GM18520 (cell line): ENCODE measurements at regions not wholly inside any gene's neighbourhood (a gene's known extent, or its start where the extent isn't known, plus 50 kb on each side); places are given as distances from the start of the nearest gene placed in this dataset.

Source experiments
- ATAC-seq: cut with Tn5 transposase; IDR thresholded peaks from one replicate; pipeline ENCODE4 v1.9.1; 2021; ENCODE audit not compliant: unreplicated experiment

- ATAC-seq, result no peak
Measured at GRCh38 chr4:136186650-136187049, 1345.6 kb downstream of the PCDH18 start.

DNA sequence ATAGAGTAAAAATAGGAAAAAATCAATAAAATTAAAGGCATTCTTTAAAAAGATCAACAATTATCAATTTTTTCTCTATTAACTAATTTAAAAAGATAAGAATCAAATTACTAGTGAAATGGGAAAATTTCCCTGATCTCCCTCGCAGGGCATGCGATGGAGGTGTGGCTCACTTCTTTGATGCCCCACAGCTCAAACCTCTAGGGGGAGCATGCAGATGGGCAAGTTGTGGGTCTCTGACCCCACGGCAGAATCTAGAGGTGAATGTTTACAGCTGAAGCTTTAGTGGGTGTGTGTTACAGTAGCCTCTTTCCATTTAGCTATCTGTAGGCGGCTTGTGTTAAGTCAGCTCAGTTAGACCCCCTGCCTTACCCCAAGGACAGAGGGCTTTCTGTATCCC is 1348.8 kb downstream of the PCDH18 start:
- ATAC-seq, result no peak

DNA sequence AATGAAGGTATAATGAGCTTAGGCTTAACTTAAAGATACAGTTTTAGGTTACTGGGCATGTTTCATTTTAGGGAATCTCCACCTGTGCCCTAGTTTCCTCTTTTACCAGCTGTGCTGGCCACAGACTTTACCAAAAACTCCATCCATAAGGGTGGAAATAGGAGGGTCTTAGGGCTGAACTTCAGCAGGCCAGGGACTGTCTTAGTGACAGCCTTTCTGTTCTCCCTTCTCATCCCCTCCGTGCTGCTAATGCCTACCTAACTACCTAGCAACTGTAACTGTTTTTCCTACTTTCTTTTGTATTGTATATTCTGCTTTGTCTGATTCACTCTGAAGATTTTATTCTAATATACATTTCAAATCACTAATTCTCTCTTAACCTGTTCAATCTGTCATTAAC is 1375.3 kb downstream of the PCDH18 start:
- ATAC-seq, result no peak

- ATAC-seq, result no peak
Measured at GRCh38 chr4:136150046-136150445, 1382.2 kb downstream of the PCDH18 start.

GRCh38 chr4:136136601-136137000 is 1395.7 kb downstream of the PCDH18 start:
- no peak for ATAC-seq

DNA sequence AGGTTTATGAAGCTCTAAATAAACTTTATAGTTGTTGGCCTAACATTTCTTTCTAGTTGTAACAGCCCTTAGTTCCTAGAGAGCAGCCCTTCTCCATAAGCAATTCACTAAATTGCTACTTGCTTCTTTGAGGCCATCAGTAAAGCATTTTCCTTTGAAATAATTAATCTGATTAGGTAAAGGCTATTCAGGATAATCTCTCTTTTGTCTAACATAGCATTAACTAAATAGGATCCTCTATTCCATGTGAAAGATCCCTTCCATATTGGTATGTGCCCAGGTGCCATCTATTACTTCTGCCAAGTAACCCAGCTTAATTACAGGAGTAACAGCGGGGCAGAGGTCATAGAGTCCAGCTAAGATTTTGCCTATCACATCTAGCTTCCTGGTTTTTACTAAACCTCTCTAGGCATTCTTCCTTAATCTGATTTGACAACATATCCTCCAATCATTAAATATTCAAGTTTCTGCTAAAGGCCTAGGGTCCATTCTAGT is 1408.0 kb downstream of the PCDH18 start:
- no peak for ATAC-seq

DNA sequence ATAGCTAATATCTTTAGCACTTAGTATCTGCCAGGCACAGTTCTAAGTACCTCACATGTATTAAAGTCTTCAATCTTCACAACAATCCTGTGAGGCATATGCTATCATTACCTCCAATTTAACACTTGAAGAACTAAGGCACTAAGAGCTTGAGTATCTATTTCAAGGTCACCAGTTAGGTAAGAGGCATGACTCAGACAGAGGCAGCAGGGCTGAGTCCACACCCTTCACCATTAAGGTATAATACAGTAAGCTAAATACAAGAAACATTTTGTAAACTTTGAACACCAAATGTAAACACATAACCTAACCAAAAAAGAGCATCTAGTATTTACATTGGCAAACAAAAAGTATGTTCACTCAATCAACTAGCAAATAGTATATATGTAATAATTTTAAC is 1410.9 kb downstream of the PCDH18 start:
- ATAC-seq, result no peak

GRCh38 chr4:136113921-136114320 is 1418.4 kb downstream of the PCDH18 start:
- ATAC-seq, result no peak

DNA sequence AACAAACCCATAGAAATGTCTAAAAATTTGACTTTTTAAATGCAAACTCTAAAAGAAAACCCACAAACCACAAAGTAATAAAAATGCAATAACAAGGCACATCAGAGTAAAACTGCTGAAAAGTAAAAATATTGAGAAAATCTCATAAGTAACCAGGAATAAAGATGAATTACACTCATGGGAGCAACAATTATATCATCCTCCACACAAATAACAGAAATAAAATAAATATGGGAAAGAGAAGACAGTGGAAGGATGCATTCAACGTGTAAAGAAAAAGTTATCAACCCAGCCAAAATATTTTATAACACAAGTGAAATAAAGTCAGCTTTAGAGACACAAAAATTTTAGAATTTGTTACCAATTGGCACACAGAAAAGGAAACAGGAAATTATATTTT is 1420.2 kb downstream of the PCDH18 start:
- no peak for ATAC-seq

GRCh38 chr4:136106753-136107152 is 1425.5 kb downstream of the PCDH18 start:
- ATAC-seq, result no peak

DNA sequence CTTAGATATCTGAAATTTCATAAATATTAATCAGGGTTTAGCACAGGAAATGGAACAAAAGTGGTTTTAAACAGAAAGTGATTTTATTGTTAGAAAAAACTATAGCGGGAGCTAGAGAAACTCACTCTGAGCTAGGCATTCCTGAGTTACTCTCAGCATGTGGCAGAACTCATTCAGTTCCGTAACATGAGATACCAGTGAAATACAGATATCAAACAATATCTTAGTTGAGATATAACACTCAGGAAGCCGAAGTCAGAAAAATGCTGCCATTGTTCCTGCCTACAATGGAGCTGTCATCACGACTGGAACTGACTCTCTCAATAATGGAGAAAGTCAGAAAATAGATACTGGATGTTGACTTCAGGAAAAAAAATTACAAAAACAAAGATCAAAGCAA is 1428.7 kb downstream of the PCDH18 start:
- no peak for ATAC-seq

GRCh38 chr4:136097676-136098075 is 1434.6 kb downstream of the PCDH18 start:
- ATAC-seq, result no peak

GRCh38 chr4:136088211-136088867 is 1444.0 kb downstream of the PCDH18 start:
- ATAC-seq, result no peak

- no peak for ATAC-seq
Measured at GRCh38 chr4:136078976-136079375, 1453.3 kb downstream of the PCDH18 start.

DNA sequence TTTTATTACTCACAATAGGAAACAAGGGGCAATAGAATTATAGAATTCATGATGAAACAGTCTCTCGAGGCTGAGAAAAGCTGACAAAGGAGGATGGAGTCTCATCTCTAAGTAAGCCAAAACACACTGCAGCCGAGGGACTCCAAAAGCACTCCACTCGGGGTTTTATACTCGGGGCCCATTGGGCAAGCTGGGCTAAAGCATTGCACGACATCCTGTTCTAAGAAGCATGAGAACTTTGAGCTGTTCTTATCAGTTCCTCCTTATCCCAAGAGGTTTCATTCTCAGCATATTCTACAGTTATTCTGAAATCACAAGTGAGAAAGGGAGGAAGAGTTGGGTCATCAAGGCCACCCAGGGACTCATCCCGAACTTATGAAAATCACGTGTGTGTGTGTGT is 1475.5 kb downstream of the PCDH18 start:
- ATAC-seq, result no peak

DNA sequence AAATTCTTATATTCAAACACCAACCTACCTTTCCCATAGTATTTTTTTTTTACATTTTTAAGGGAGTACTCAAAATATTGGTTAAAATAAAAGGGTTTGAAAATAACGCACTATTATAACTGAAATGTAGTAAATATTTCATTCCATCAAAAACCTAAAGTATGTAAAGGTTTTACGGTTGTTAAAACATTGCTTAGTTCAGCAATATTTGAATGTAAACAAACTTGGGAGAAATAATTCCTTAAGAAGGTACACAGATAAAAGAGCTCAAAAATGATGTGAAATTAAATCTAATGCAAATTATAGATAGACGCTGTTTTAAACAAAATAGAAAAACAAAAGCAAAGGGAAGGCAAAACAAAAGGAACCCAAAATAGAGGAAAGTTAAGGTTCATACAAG is 1476.9 kb downstream of the PCDH18 start:
- ATAC-seq, result no peak

DNA sequence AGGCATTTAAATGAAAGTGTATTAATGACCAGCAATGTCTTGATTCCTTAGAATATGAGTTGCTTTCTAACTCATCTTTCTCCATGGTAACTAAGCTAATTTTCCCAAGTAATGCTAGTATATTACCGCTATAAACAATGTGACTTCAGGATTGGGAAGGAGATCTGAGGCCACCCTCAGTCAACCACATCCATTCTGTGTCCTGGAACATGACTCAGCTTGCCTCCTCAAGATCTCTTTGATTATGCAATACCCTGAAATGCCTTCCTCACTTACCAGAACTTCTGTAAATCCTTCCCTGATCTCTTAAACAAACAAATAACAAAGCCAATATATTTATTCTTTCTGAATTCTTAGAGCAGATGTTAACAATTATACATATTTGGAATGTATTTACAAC is 1495.5 kb downstream of the PCDH18 start:
- no peak for ATAC-seq

DNA sequence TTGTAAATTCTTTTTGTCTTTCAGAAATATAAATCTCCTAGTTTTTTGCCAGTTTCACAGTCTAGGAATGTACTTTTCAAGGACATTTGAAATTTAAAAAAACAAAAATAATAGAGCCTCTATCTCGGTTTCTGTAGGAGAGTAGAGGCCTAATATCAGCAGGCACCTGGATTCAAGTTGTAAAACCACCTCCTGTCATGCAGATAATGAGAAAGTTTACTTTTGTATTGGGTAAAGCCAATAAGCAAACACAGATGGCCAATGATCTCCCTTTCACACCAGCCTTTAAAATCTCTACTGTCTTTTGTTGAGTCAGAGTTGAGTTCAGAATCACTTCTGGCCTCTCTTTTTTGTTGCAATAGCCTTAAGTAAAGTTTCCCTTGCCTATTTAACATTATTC is 1499.9 kb downstream of the PCDH18 start:
- ATAC-seq, result no peak

DNA sequence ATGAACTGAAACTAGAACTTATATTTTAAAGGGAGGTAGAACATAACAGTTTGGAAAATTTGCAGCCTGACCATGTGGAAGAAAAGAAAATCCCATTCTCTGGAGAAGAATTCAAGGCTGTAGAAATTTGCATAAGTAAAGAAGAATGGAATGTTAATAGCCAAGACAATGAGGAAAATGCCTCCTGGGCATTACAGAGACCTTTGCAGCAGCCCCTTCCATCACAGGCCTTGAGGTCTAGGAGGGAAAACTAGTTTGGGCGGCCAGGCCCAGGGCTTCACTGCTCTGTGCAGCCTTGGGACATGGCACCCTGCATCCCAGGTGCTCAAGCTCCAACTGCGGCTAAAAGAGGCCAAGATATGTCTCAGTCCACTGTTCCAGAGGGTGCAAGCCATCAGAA is 1506.8 kb downstream of the PCDH18 start:
- ATAC-seq, result no peak

GRCh38 chr4:136017556-136017955 is 1514.7 kb downstream of the PCDH18 start:
- ATAC-seq, result no peak

GRCh38 chr4:136012220-136012619 is 1520.1 kb downstream of the PCDH18 start:
- no peak for ATAC-seq

DNA sequence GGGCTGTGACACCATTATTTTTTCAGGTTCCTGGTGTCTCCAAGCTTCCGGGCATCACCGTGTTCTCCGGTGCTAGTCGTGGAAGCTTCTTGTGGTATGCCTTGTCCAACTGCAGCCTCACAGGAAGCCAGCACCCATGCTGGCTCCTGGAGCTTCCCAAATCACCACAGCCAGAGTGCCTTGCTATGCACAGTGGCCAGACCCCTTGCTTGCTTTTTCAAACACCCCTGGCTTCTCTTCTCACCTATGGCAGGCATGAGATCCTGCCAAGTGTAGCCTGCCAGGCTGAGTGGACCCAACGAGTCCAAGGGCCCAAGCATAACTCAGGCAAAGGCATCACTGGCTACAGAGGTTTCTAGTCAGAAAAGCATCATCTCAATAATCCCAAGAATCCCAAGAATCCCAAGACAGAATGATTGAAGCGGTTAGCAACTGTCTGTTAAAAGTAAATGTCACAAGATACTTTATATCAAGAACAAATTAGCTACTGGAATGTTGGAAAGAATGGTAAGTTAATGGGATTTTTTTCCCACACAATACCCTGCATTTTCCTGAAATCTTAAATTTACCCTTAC is 1522.9 kb downstream of the PCDH18 start:
- no peak for ATAC-seq

DNA sequence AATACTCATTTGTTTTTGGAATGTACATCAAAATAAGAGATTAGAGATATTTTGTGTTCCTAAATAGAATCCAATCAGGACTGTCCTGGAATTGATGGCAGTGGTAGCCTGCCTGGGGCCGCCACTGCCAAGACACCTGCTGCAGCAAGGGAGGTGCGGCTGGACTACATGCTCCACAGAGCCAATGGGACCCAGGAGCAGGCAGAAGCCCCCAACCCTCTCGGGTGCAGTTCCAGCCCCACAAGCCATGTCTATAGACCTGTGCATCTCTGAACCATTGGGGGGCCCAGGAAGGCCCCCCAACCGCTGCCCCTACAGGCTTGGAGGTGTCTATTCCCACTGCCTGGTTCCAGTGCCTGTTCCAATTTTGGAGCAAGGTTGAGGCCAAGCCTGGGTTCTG is 1524.3 kb downstream of the PCDH18 start:
- ATAC-seq, result no peak
